Colonic mucosa (tissue), 4 donors: ENCODE measurements at regions not wholly inside any gene's neighbourhood (a gene's known extent, or its start where the extent isn't known, plus 50 kb on each side); places are given as distances from the start of the nearest gene placed in this dataset.

Source experiments
- DNase-seq: peaks from one replicate; pipeline ENCODE4 v3.0.0-alpha.2; 2020
- H3K27ac ChIP-seq: fragments of 200-600 bp; one replicate; pipeline ENCODE4 v1.8.0; 2021
- H3K27me3 ChIP-seq: fragments of 200-600 bp; one replicate; pipeline ENCODE4 v1.8.0; 2021
- H3K36me3 ChIP-seq: fragments of 200-600 bp; one replicate; pipeline ENCODE4 v1.8.0; 2021
- H3K4me1 ChIP-seq: fragments of 200-600 bp; one replicate; pipeline ENCODE4 v1.8.0; 2021; ENCODE audit warnings: mild to moderate bottlenecking
- H3K4me3 ChIP-seq: fragments of 200-600 bp; one replicate; pipeline ENCODE4 v1.8.0; 2021
- H3K9ac ChIP-seq, 2 donors: one replicate each; pipeline ENCODE4 v1.7.0; 2013; ENCODE audit warnings: control low read depth in 2 of 2, low read depth in 2 of 2, low read length in 2 of 2
- H3K9me3 ChIP-seq: fragments of 200-600 bp; one replicate; pipeline ENCODE4 v1.8.0; 2021
- intact Hi-C: fragments of 100-400 bp; cut with DNase I; formaldehyde crosslinking; loops from one replicate; pipeline ENCODE4 v1.14.1; 2022
- TF ChIP-seq, protein P1 (sequence below): fragments of 200-600 bp; IDR thresholded peaks from one replicate; pipeline ENCODE4 v1.8.0; 2022; ENCODE audit warnings: antibody characterized with exemption, mild to moderate bottlenecking
- donor health status: healthy.
- donor health status: DM: no; HTN: no; CAD: no.
- donor health status: DM: no; HTN: no; CAD: no.

DNA sequence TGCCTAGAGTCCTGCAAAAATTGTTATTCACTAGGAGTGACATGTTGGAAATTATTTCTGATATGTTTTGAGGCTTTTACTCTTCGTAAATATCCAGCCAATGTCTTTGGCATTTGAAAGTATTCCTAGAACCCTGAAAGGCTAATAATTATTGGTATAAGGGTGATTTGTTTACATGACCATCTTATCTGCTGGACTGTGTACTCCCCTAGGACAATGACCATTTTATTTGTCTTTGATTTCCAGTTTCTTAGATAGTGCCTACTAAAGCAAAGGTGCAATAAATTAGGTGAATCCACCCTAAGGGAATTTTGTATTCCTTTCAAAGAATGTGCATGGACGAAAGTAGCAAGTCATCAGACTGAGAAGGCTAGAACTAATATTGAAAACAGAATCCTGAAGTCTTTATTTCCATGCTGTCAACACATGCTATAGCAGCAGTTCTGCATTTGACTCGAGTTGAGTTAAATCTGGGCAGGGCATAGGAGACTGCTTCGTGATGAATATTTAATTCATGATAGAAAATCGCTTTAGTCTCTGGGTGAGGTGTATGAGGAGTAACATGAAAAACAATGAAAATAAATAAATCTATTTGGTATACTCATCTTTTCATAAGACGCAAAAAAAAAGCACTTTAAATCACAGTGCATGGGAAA is 235.7 kb downstream of the GPD2 start:
- Histone ChIP-seq H3K27me3 (no peaks in the 10 kb centered on the region), H3K9me3 (no peaks in the 10 kb centered on the region), H3K4me1 (peaks cover 4% of the 10 kb centered on the region), H3K9ac (no peak overlapping the region), H3K36me3 (no peaks in the 10 kb centered on the region), H3K4me3 (no peak overlapping the region), H3K27ac (no peak overlapping the region)
- no peak for DNase-seq
- intact Hi-C loops: no loop called here
- TF ChIP-seq, protein P1, sequence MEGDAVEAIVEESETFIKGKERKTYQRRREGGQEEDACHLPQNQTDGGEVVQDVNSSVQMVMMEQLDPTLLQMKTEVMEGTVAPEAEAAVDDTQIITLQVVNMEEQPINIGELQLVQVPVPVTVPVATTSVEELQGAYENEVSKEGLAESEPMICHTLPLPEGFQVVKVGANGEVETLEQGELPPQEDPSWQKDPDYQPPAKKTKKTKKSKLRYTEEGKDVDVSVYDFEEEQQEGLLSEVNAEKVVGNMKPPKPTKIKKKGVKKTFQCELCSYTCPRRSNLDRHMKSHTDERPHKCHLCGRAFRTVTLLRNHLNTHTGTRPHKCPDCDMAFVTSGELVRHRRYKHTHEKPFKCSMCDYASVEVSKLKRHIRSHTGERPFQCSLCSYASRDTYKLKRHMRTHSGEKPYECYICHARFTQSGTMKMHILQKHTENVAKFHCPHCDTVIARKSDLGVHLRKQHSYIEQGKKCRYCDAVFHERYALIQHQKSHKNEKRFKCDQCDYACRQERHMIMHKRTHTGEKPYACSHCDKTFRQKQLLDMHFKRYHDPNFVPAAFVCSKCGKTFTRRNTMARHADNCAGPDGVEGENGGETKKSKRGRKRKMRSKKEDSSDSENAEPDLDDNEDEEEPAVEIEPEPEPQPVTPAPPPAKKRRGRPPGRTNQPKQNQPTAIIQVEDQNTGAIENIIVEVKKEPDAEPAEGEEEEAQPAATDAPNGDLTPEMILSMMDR: no peak

DNA sequence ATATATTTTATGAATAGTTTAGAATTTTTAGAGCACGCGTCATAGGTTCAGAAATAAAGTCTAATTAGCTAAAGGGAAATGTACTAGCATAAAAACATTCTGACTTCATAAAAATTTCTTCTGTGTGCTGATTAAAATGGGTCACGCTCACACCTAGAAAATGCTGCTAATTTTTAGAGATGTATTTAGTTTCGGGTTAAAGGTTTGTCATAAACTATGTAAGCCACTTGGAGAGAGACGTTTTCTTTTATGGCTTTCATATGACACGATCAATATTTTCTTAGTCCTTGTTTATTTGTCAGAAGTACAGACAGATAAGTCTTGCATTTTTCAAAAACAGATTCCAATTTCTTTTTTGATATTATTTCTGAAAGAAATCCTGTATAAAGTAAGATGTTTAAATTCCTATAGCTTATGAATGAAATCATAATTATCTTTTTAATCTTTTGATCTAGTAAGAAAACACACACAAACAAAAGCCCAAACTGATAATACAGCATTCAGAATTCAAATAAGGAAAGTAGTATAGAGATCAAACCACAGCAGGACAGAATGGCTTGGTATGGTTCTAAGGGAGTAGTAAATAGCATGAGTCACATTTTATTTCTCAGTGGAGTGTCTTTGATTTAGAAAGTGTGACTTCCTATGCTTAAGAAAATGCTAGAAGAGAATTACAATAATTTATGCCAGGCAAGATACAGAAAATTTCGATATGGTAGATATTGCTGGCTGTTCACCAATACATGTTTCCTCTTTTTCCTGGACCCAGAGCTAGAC is 236.6 kb downstream of the GPD2 start:
- no peak for DNase-seq
- Histone ChIP-seq H3K36me3 (no peaks in the 10 kb centered on the region), H3K9ac (no peak overlapping the region), H3K9me3 (no peaks in the 10 kb centered on the region), H3K4me1 (peaks cover 4% of the 10 kb centered on the region), H3K27me3 (no peaks in the 10 kb centered on the region), H3K4me3 (no peak overlapping the region), H3K27ac (no peak overlapping the region)
- intact Hi-C loops: no loop called here
- TF ChIP-seq, protein P1: no peak

- H3K36me3 ChIP-seq: no peaks in the 10 kb centered on the region
- intact Hi-C loops: no loop called here
- H3K27ac ChIP-seq: no peak overlapping the region
- H3K4me1 ChIP-seq: peaks cover 4% of the 10 kb centered on the region
- no peaks in the 10 kb centered on the region for H3K9me3 ChIP-seq
- no peaks in the 10 kb centered on the region for H3K27me3 ChIP-seq
- no peak overlapping the region for H3K4me3 ChIP-seq
- TF ChIP-seq, protein P1: no peak
- no peak for DNase-seq
- no peak overlapping the region for H3K9ac ChIP-seq
Observed at GRCh38 chr2:156673333-156673615, 237.1 kb downstream of the GPD2 start.

- Histone ChIP-seq H3K4me1 (peaks cover 4% of the 10 kb centered on the region), H3K9me3 (no peaks in the 10 kb centered on the region), H3K4me3 (no peak overlapping the region), H3K27ac (no peak overlapping the region), H3K36me3 (no peaks in the 10 kb centered on the region), H3K27me3 (no peaks in the 10 kb centered on the region), H3K9ac (no peak overlapping the region)
- DNase-seq: no peak
- intact Hi-C loops: no loop called here
- TF ChIP-seq, protein P1: no peak
Observed at GRCh38 chr2:156673981-156674380, 237.8 kb downstream of the GPD2 start.

DNA sequence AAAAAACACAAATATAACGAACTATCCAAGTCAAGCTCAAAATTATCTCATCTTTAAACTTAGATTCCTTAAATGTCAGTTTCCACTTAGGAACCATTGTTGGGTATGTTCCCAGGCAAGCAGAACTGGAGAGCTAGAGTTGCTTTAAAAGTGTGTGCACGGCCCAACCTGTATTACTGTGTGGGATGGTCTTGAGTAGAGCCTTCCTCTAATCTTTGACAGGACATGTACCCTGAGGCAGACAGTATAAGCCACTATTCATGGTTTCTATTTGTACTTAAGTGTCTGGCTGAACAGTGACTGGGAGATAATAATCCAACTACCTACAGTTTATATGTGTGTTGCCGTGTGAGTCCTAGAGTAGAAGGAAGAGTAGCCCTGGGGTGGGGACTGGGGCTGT is 239.7 kb downstream of the GPD2 start:
- no peaks in the 10 kb centered on the region for H3K27me3 ChIP-seq
- intact Hi-C loops: no loop called here
- H3K36me3 ChIP-seq: no peaks in the 10 kb centered on the region
- H3K27ac ChIP-seq: no peak overlapping the region
- H3K4me3 ChIP-seq: no peak overlapping the region
- no peak for DNase-seq
- TF ChIP-seq, protein P1: no peak
- no peaks in the 10 kb centered on the region for H3K9me3 ChIP-seq
- H3K4me1 ChIP-seq: peaks cover 4% of the 10 kb centered on the region
- H3K9ac ChIP-seq: no peak overlapping the region
